Neural cell (in vitro differentiated cells): ENCODE measurements at regions not wholly inside any gene's neighbourhood (a gene's known extent, or its start where the extent isn't known, plus 50 kb on each side); places are given as distances from the start of the nearest gene placed in this dataset.

Source experiments
- CTCF ChIP-seq: fragments of 450-650 bp; IDR thresholded peaks from 2 replicates; pipeline ENCODE4 v1.5.1; 2014; ENCODE audit warnings: antibody characterized with exemption, mild to moderate bottlenecking, moderate library complexity; ENCODE audit not compliant: poor library complexity, severe bottlenecking
- EP300 ChIP-seq: fragments of 450-650 bp; conservative IDR thresholded peaks from 2 replicates; pipeline ENCODE4 v1.6.1; 2014; ENCODE audit warnings: antibody characterized with exemption, mild to moderate bottlenecking, moderate library complexity; ENCODE audit not compliant: poor library complexity, severe bottlenecking

DNA sequence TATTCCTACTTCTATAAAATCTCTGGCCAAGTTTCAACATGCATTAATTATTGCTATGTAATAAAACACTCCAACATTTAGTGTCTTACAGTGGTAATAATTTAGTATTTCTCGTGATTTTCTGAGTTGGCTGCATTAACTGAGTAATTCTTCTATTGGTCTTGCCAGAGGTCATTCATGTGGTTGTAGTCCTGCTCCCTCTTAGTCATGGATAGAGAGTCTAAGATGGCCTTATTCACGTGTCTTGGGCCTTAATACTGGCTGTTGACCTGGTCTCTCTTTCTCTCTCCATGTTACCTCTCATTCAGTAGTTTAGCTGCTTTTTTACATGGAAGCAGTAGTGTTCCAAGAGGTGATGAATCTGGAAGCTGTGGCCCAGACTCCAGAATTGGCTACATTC is 140.1 kb upstream of the ZBTB20 start:
- TF ChIP-seq CTCF (no peak), EP300 (no peak)
